SK-N-SH (cell line): ENCODE measurements at regions not wholly inside any gene's neighbourhood (a gene's known extent, or its start where the extent isn't known, plus 50 kb on each side); places are given as distances from the start of the nearest gene placed in this dataset.

Experiments
- CTCF ChIA-PET: fragments of 300-600, 350-600 bp; formaldehyde crosslinking; extraction: SDS; loops from one replicate; lab custom pipeline; 2021; lab: Yijun Ruan, JAX
- POLR2A ChIA-PET: fragments of 350-600 bp; sonication (Branson Sonifier 250); formaldehyde crosslinking; extraction: SDS; loops from one replicate; lab custom pipeline; 2020; ENCODE audit warnings: antibody characterized with exemption, inconsistent platforms; lab: Yijun Ruan, JAX
- DNase-seq: peaks from one replicate; pipeline ENCODE4 v3.0.0; 2012
- H2AFZ ChIP-seq: fragments of 200-600 bp; sonication (generic); 2 replicates; pipeline ENCODE4 v1.8.1; 2016; ENCODE audit warnings: antibody characterized with exemption, mild to moderate bottlenecking, low read depth
- H3F3A ChIP-seq: fragments of 200-600 bp; sonication (generic); replicated peaks from 2 replicates; pipeline ENCODE3; 2016; ENCODE audit warnings: antibody characterized with exemption, mild to moderate bottlenecking; ENCODE audit not compliant: insufficient read depth
- H3K27ac ChIP-seq, 2 experiments: fragments of 200-500 bp in 1 of 2; fragments of 200-600 bp in 1 of 2; sonication (Bioruptor generic) in 1 of 2; sonication (generic), shearing (Covaris generic) in 1 of 2; 2 replicates each; pipeline versions ENCODE4 v1.5.1 to v1.6.1; 2014 to 2016; ENCODE audit warnings: low read depth in 2 of 2, inconsistent platforms in 1 of 2, low read length in 1 of 2, mild to moderate bottlenecking in 1 of 2, mixed read lengths in 1 of 2
- H3K27me3 ChIP-seq: fragments of 200-600 bp; sonication (generic), shearing (Covaris generic); 2 replicates; pipeline ENCODE4 v1.6.1; 2016; ENCODE audit warnings: mixed run types; ENCODE audit not compliant: insufficient read depth
- H3K36me3 ChIP-seq, 2 experiments: fragments of 200-500 bp in 1 of 2; fragments of 200-600 bp in 1 of 2; sonication (Bioruptor generic) in 1 of 2; sonication (generic) in 1 of 2; replicated peaks in 1 of 2; 2 replicates each; pipeline versions ENCODE3 to v1.5.1; 2014 to 2016; ENCODE audit warnings: low read length in 1 of 2, mild to moderate bottlenecking in 1 of 2; ENCODE audit not compliant: insufficient read depth in 2 of 2, control insufficient read depth in 1 of 2
- H3K4me1 ChIP-seq, 2 experiments: fragments of 200-500 bp in 1 of 2; fragments of 200-600 bp in 1 of 2; sonication (Bioruptor generic) in 1 of 2; sonication (generic), shearing (Covaris generic) in 1 of 2; 2 replicates each; pipeline versions ENCODE4 v1.5.1 to v1.6.1; 2014 to 2016; ENCODE audit warnings: low read depth in 1 of 2, low read length in 1 of 2, mixed run types in 1 of 2; ENCODE audit not compliant: insufficient read depth in 2 of 2, control insufficient read depth in 1 of 2
- H3K4me2 ChIP-seq: fragments of 200-600 bp; sonication (generic), shearing (Covaris generic); 2 replicates; pipeline ENCODE4 v1.6.1; 2017; ENCODE audit warnings: mixed run types
- H3K4me3 ChIP-seq, 2 experiments: fragments of 200-500 bp in 1 of 2; fragments of 200-600 bp in 1 of 2; sonication (Bioruptor generic) in 1 of 2; sonication (generic), shearing (Covaris generic) in 1 of 2; 2 replicates each; pipeline versions ENCODE4 v1.5.1 to v1.8.1; 2014 to 2016; ENCODE audit warnings: low read depth in 2 of 2, inconsistent platforms in 1 of 2, low read length in 1 of 2, mild to moderate bottlenecking in 1 of 2, mixed read lengths in 1 of 2, moderate library complexity in 1 of 2
- H3K79me2 ChIP-seq: fragments of 200-600 bp; sonication (generic); 2 replicates; pipeline ENCODE4 v1.8.1; 2017; ENCODE audit warnings: mild to moderate bottlenecking; ENCODE audit not compliant: insufficient read depth
- H3K9ac ChIP-seq: fragments of 200-600 bp; sonication (generic); 2 replicates; pipeline ENCODE4 v1.6.1; 2017; ENCODE audit warnings: mixed run types
- H3K9me2 ChIP-seq: fragments of 200-600 bp; sonication (generic); 2 replicates; pipeline ENCODE4 v1.6.1; 2017; ENCODE audit warnings: mixed run types
- H3K9me3 ChIP-seq: fragments of 200-600 bp; sonication (generic); 2 replicates; pipeline ENCODE4 v1.6.1; 2017; ENCODE audit warnings: mixed run types, mild to moderate bottlenecking, moderate library complexity
- H4K20me1 ChIP-seq: fragments of 200-600 bp; sonication (generic); 2 replicates; pipeline ENCODE4 v1.6.1; 2017; ENCODE audit warnings: mild to moderate bottlenecking, mixed run types; ENCODE audit not compliant: insufficient read depth
- CHD2 ChIP-seq: fragments of 150-350 bp; IDR thresholded peaks from 2 replicates; pipeline ENCODE4 v1.6.1; 2018; ENCODE audit warnings: low read length; ENCODE audit not compliant: partially characterized antibody
- ELF1 ChIP-seq: IDR thresholded peaks from 2 replicates; pipeline ENCODE4 v1.4.0; 2012
- EP300 ChIP-seq, 2 experiments: IDR thresholded peaks; 2 replicates each; pipeline versions ENCODE4 v1.4.0 to v1.6.1; 2012; ENCODE audit warnings: borderline replicate concordance in 1 of 2, low read depth in 1 of 2, low read length in 1 of 2
- EZH2phosphoT487 ChIP-seq: fragments of 200-600 bp; sonication (generic); IDR thresholded peaks from 2 replicates; pipeline ENCODE4 v1.6.1; 2017; ENCODE audit warnings: low read depth, mixed run types, mild to moderate bottlenecking, antibody characterized with exemption, moderate library complexity, borderline replicate concordance
- GATA2 ChIP-seq: sonication (generic); formaldehyde crosslinking; IDR thresholded peaks from 2 replicates; pipeline ENCODE4 v1.5.0; 2020; ENCODE audit warnings: mild to moderate bottlenecking, missing genetic modification reagents
- NFIC ChIP-seq: IDR thresholded peaks from 2 replicates; pipeline ENCODE4 v1.4.0; 2012; ENCODE audit warnings: borderline replicate concordance
- NRF1 ChIP-seq: IDR thresholded peaks from 2 replicates; pipeline ENCODE4 v1.6.1; 2012; ENCODE audit warnings: low read depth, mild to moderate bottlenecking, low read length
- POLR2AphosphoS5 ChIP-seq: IDR thresholded peaks from 2 replicates; pipeline ENCODE4 v1.6.1; 2012; ENCODE audit warnings: low read depth, low read length
- SIN3A ChIP-seq: IDR thresholded peaks from 2 replicates; pipeline ENCODE4 v1.6.1; 2012; ENCODE audit warnings: low read depth, mild to moderate bottlenecking, low read length, moderate library complexity, borderline replicate concordance
- SMC3 ChIP-seq: IDR thresholded peaks from 2 replicates; pipeline ENCODE4 v1.6.1; 2012; ENCODE audit warnings: low read depth, low read length, improper control_type of control experiment
- TCF12 ChIP-seq: IDR thresholded peaks from 2 replicates; pipeline ENCODE4 v1.4.0; 2012
- WGBS: methylation state at CpG from one replicate; pipeline ENCODE4 v1.1.6; 2017; ENCODE audit warnings: low lambda C conversion rate; 5-methylcytosine and 5-hydroxymethylcytosine counted together
- TF ChIP-seq, protein P1 (sequence below): IDR thresholded peaks from 2 replicates; pipeline ENCODE4; 2012
- TF ChIP-seq, protein P2 (sequence below): fragments of 150-350 bp; IDR thresholded peaks from 2 replicates; pipeline ENCODE4 v1.6.1; 2016; ENCODE audit warnings: mild to moderate bottlenecking, low read depth, low read length
- TF ChIP-seq, protein P3 (sequence below): fragments of 200-600 bp; sonication (generic); IDR thresholded peaks from 2 replicates; pipeline ENCODE4 v1.6.1; 2017; ENCODE audit warnings: antibody characterized with exemption, mild to moderate bottlenecking, moderate library complexity

DNA sequence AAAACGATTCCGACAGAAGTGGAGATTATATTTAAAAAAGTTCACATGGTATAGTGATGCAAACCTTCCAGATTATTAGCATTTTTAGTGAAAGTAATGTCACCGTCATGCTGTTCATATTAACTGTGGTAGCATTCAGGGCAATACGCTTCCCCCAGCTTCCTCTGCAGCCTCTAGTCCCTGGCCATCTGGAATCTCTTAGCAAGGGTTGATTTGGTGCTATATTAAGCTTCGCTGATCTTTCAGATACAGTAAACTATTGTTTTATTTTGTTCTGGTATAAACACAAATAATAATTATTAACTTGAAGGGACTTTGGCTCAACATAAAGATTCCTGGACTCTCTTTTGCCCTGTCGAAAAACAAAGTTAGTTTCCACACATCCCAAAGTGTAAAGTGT, 1080.5 kb upstream of the TENM3 start:
- H3F3A ChIP-seq, result no peaks in the 10 kb centered on the region
- CTCF ChIA-PET, result interaction anchor here (0.7 kb wide), 1 partner anchor 49 kb away, joined by 3 read pairs; no protein-coding TSS in a partner anchor
- peak in 1 of 2 experiments; percentile 54; a peak in 2 of 4 replicates for TF ChIP-seq EP300 (IDR thresholded peaks at IDR 0.05; ENCODE audit: borderline replicate concordance in 1 of 2, low read depth in 1 of 2, low read length in 1 of 2)
- TF ChIP-seq, protein P1, sequence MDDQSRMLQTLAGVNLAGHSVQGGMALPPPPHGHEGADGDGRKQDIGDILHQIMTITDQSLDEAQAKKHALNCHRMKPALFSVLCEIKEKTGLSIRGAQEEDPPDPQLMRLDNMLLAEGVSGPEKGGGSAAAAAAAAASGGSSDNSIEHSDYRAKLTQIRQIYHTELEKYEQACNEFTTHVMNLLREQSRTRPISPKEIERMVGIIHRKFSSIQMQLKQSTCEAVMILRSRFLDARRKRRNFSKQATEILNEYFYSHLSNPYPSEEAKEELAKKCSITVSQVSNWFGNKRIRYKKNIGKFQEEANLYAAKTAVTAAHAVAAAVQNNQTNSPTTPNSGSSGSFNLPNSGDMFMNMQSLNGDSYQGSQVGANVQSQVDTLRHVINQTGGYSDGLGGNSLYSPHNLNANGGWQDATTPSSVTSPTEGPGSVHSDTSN, result no peak
- peak; percentile 39 for TF ChIP-seq CHD2
- no peak for TF ChIP-seq NRF1
- peak; percentile 54; the same call in 1 of the 2 replicates for TF ChIP-seq GATA2
- TF ChIP-seq SMC3, result no peak
- TF ChIP-seq TCF12, result no peak
- TF ChIP-seq, all 33 proteins: peak for 3
- H3K9ac ChIP-seq, result no peak overlapping the region
- H3K27me3 ChIP-seq, result no peaks in the 10 kb centered on the region
- H3K4me3 ChIP-seq, result no peak overlapping the region
- H3K79me2 ChIP-seq, result no peaks in the 10 kb centered on the region
- H3K9me3 ChIP-seq, result no peaks in the 10 kb centered on the region
- H2AFZ ChIP-seq, result no peak overlapping the region
- peak; percentile 51 for DNase-seq
- H3K36me3 ChIP-seq, result no peaks in the 10 kb centered on the region
- no peaks in the 10 kb centered on the region; a peak in 1 of 4 replicates for H3K4me1 ChIP-seq
- no peak overlapping the region for H3K4me2 ChIP-seq
- no peaks in the 10 kb centered on the region for H3K9me2 ChIP-seq
- POLR2A ChIA-PET, result no interaction called here
- WGBS, result 17% methylated on average over 6 of the region's 6 CpGs
- no peaks in the 10 kb centered on the region for H4K20me1 ChIP-seq
- H3K27ac ChIP-seq, result no peak overlapping the region; a peak in 1 of 4 replicates

DNA sequence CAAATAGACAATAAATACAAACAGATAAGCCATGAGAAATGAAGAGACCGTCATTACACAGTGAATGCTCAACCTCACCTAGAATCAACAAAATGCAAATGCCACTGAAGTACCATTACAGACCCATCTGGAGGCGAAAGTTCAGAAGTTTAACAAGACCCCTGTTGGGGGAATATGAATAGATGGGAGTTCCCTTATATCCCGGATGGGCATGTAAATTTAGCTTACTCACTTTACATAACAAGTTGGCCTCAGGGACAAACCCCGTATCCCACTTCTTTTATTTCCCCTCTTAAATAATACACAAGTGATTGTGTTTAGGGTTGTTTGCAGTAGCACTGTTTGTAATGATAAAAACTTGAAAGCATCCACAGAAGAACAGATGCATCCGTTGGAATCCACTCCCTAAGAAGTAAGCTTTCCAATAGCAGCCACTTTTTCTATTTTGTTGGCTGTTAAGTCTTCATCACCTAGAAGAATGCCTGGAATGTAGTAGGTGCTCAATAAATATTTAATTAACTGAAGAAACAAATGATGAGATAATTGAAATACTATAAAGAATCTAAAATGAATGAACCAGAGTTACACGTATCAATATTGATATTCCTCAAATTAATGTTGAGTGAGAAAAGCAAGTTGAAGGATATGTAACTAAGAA, 1076.3 kb upstream of the TENM3 start:
- POLR2A ChIA-PET, result no interaction called here
- no peaks in the 10 kb centered on the region for H3K36me3 ChIP-seq
- no peak overlapping the region for H3K4me3 ChIP-seq
- H3K9me2 ChIP-seq, result no peaks in the 10 kb centered on the region
- H3K27me3 ChIP-seq, result no peaks in the 10 kb centered on the region
- no peak overlapping the region for H3K4me2 ChIP-seq
- no peak for TF ChIP-seq SIN3A
- TF ChIP-seq NFIC, result no peak
- TF ChIP-seq ELF1, result no peak
- TF ChIP-seq EZH2phosphoT487, result no peak
- no peak for TF ChIP-seq POLR2AphosphoS5
- TF ChIP-seq, protein P1, result no peak
- TF ChIP-seq, protein P2, sequence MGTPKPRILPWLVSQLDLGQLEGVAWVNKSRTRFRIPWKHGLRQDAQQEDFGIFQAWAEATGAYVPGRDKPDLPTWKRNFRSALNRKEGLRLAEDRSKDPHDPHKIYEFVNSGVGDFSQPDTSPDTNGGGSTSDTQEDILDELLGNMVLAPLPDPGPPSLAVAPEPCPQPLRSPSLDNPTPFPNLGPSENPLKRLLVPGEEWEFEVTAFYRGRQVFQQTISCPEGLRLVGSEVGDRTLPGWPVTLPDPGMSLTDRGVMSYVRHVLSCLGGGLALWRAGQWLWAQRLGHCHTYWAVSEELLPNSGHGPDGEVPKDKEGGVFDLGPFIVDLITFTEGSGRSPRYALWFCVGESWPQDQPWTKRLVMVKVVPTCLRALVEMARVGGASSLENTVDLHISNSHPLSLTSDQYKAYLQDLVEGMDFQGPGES, result no peak
- TF ChIP-seq, protein P3, sequence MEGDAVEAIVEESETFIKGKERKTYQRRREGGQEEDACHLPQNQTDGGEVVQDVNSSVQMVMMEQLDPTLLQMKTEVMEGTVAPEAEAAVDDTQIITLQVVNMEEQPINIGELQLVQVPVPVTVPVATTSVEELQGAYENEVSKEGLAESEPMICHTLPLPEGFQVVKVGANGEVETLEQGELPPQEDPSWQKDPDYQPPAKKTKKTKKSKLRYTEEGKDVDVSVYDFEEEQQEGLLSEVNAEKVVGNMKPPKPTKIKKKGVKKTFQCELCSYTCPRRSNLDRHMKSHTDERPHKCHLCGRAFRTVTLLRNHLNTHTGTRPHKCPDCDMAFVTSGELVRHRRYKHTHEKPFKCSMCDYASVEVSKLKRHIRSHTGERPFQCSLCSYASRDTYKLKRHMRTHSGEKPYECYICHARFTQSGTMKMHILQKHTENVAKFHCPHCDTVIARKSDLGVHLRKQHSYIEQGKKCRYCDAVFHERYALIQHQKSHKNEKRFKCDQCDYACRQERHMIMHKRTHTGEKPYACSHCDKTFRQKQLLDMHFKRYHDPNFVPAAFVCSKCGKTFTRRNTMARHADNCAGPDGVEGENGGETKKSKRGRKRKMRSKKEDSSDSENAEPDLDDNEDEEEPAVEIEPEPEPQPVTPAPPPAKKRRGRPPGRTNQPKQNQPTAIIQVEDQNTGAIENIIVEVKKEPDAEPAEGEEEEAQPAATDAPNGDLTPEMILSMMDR, result no peak
- no peak overlapping the region for H3K27ac ChIP-seq
- CTCF ChIA-PET, result no interaction called here
- H3K9ac ChIP-seq, result no peak overlapping the region
- H2AFZ ChIP-seq, result no peak overlapping the region
- no peaks in the 10 kb centered on the region for H3K9me3 ChIP-seq
- no peaks in the 10 kb centered on the region for H3K79me2 ChIP-seq
- WGBS, result 45% methylated on average over 6 of the region's 6 CpGs
- DNase-seq, result no peak
- H3F3A ChIP-seq, result no peaks in the 10 kb centered on the region
- H3K4me1 ChIP-seq, result no peaks in the 10 kb centered on the region; a peak in 1 of 4 replicates
- no peaks in the 10 kb centered on the region for H4K20me1 ChIP-seq
